Stimulated activated CD4-positive, alpha-beta T cell treated with anti-CD3 and anti-CD28 coated beads, Interleukin-1b, Interleukin-23, amount 100 ng/mL, for 1 hour (primary cell): ENCODE measurements at regions not wholly inside any gene's neighbourhood (a gene's known extent, or its start where the extent isn't known, plus 50 kb on each side); places are given as distances from the start of the nearest gene placed in this dataset.
"Not testable (repeated sequence)": the region's sequence is repeated elsewhere in the genome, so short reads cannot be mapped to it uniquely, and the experiment has no call there.

Source experiments
- DNase-seq, 2 donors: peaks; one replicate each; pipeline ENCODE4 v3.0.0-alpha.2; 2020; ENCODE audit warnings: low read depth in 2 of 2

GRCh38 chr11:31958076-31958735 is 132.7 kb upstream of the RCN1 start:
- peak; percentile 5 to 24 for DNase-seq

- no peak for DNase-seq
Observed at GRCh38 chr11:31957674-31958073, 133.2 kb upstream of the RCN1 start.

GRCh38 chr11:31956310-31956709 is 134.6 kb upstream of the RCN1 start:
- no peak for DNase-seq

- no peak for DNase-seq
Observed at GRCh38 chr11:31955838-31956237, 135.0 kb upstream of the RCN1 start.

- no peak for DNase-seq
Observed at GRCh38 chr11:31953803-31954327, 137.0 kb upstream of the RCN1 start.

GRCh38 chr11:31949733-31950200 is 138.6 kb upstream of the PAX6 start:
- DNase-seq, result not testable (repeated sequence)

GRCh38 chr11:31947051-31947450 is 135.9 kb upstream of the PAX6 start:
- no peak for DNase-seq

- no peak for DNase-seq
Observed at GRCh38 chr11:31943056-31943780, 132.1 kb upstream of the PAX6 start.

- DNase-seq, result no peak
Observed at GRCh38 chr11:31940371-31941037, 129.4 kb upstream of the PAX6 start.

- DNase-seq, result no peak
Observed at GRCh38 chr11:31939004-31939403, 127.9 kb upstream of the PAX6 start.

GRCh38 chr11:31936312-31936711 is 125.2 kb upstream of the PAX6 start:
- DNase-seq, result no peak

GRCh38 chr11:31932879-31933278 is 121.8 kb upstream of the PAX6 start:
- no peak for DNase-seq

GRCh38 chr11:31927982-31928381 is 116.9 kb upstream of the PAX6 start:
- DNase-seq, result no peak

GRCh38 chr11:31926816-31927528 is 115.8 kb upstream of the PAX6 start:
- DNase-seq, result no peak

GRCh38 chr11:31926106-31926505 is 115.0 kb upstream of the PAX6 start:
- DNase-seq, result no peak

- no peak for DNase-seq
Observed at GRCh38 chr11:31922450-31922849, 111.3 kb upstream of the PAX6 start.

GRCh38 chr11:31921081-31921480 is 110.0 kb upstream of the PAX6 start:
- no peak for DNase-seq

- no peak for DNase-seq
Observed at GRCh38 chr11:31919175-31919574, 108.1 kb upstream of the PAX6 start.

- DNase-seq, result no peak
Observed at GRCh38 chr11:31915867-31916266, 104.7 kb upstream of the PAX6 start.

- DNase-seq, result no peak
Observed at GRCh38 chr11:31913985-31914384, 102.9 kb upstream of the PAX6 start.

- no peak for DNase-seq
Observed at GRCh38 chr11:31912808-31913207, 101.7 kb upstream of the PAX6 start.
